Neural cell (in vitro differentiated cells): ENCODE measurements at regions not wholly inside any gene's neighbourhood (a gene's known extent, or its start where the extent isn't known, plus 50 kb on each side); places are given as distances from the start of the nearest gene placed in this dataset.

Experiments used
- H2AFZ ChIP-seq: fragments of 200-600, 300-800 bp; sonication (generic), shearing (Covaris generic); 2 replicates; pipeline ENCODE4 v1.6.0; 2014; ENCODE audit warnings: low read depth, mild to moderate bottlenecking, antibody characterized with exemption, low read length, moderate library complexity
- H3F3A ChIP-seq: fragments of 200-600 bp; shearing (Covaris generic); 2 replicates; pipeline ENCODE4 v1.6.1; 2016; ENCODE audit warnings: mild to moderate bottlenecking, moderate library complexity, mixed read lengths, antibody characterized with exemption, low read length; ENCODE audit not compliant: insufficient read depth, poor library complexity, severe bottlenecking
- H3K27ac ChIP-seq: fragments of 200-600, 300-800 bp; sonication (generic), shearing (Covaris generic); 2 replicates; pipeline ENCODE4 v1.5.1; 2014; ENCODE audit warnings: mild to moderate bottlenecking, low read length, moderate library complexity
- H3K27me3 ChIP-seq: fragments of 300-800, 200-600 bp; sonication (generic), shearing (Covaris generic); 2 replicates; pipeline ENCODE4 v1.6.0; 2014; ENCODE audit warnings: mild to moderate bottlenecking, low read depth, low read length, moderate library complexity; ENCODE audit not compliant: insufficient read depth
- H3K36me3 ChIP-seq: fragments of 300-800, 200-600 bp; sonication (generic), shearing (Covaris generic); 2 replicates; pipeline ENCODE4 v1.5.1; 2014; ENCODE audit warnings: mild to moderate bottlenecking, antibody characterized with exemption, low read length, moderate library complexity; ENCODE audit not compliant: insufficient read depth
- H3K4me2 ChIP-seq: fragments of 300-800, 200-600 bp; sonication (generic), shearing (Covaris generic); 2 replicates; pipeline ENCODE4 v1.6.0; 2014; ENCODE audit warnings: mild to moderate bottlenecking, low read length
- H3K4me3 ChIP-seq: fragments of 300-800, 200-600 bp; sonication (generic), shearing (Covaris generic); 2 replicates; pipeline ENCODE4 v1.5.1; 2014; ENCODE audit warnings: mild to moderate bottlenecking, low read length, moderate library complexity
- H3K79me2 ChIP-seq: fragments of 200-600 bp; shearing (Covaris generic); replicated peaks from 2 replicates; pipeline ENCODE4 v1.6.0; 2014; ENCODE audit warnings: mild to moderate bottlenecking, low read length, moderate library complexity; ENCODE audit not compliant: insufficient read depth
- H3K9ac ChIP-seq: fragments of 300-800, 200-600 bp; sonication (generic), shearing (Covaris generic); 2 replicates; pipeline ENCODE4 v1.6.1; 2016; ENCODE audit warnings: mild to moderate bottlenecking, low read length, mixed read lengths
- H3K9me2 ChIP-seq: fragments of 200-600 bp; shearing (Covaris generic); 2 replicates; pipeline ENCODE4 v1.6.1; 2016; ENCODE audit warnings: mild to moderate bottlenecking, low read length, mixed read lengths; ENCODE audit not compliant: insufficient read depth
- H3K9me3 ChIP-seq: fragments of 200-600, 300-800 bp; sonication (generic), shearing (Covaris generic); 2 replicates; pipeline ENCODE4 v1.6.1; 2016; ENCODE audit warnings: mild to moderate bottlenecking, mixed run types, low read length, moderate library complexity, mixed read lengths
- H4K20me1 ChIP-seq: fragments of 200-600 bp; shearing (Covaris generic); 2 replicates; pipeline ENCODE4 v1.6.1; 2016; ENCODE audit warnings: mild to moderate bottlenecking, mixed run types; ENCODE audit not compliant: insufficient read depth
- CTCF ChIP-seq: fragments of 450-650 bp; IDR thresholded peaks from 2 replicates; pipeline ENCODE4 v1.5.1; 2014; ENCODE audit warnings: antibody characterized with exemption, mild to moderate bottlenecking, moderate library complexity; ENCODE audit not compliant: poor library complexity, severe bottlenecking
- EP300 ChIP-seq: fragments of 450-650 bp; conservative IDR thresholded peaks from 2 replicates; pipeline ENCODE4 v1.6.1; 2014; ENCODE audit warnings: antibody characterized with exemption, mild to moderate bottlenecking, moderate library complexity; ENCODE audit not compliant: poor library complexity, severe bottlenecking
- EZH2 ChIP-seq: fragments of 200-600, 300-800 bp; shearing (Covaris generic), sonication (generic); IDR thresholded peaks from 2 replicates; pipeline ENCODE4 v1.6.1; 2014; ENCODE audit warnings: antibody characterized with exemption, low read length, borderline replicate concordance, mild to moderate bottlenecking; ENCODE audit not compliant: insufficient read depth, poor library complexity, severe bottlenecking
- MXI1 ChIP-seq: fragments of 450-650 bp; conservative IDR thresholded peaks from 2 replicates; pipeline ENCODE4 v1.6.1; 2014; ENCODE audit warnings: antibody characterized with exemption, mild to moderate bottlenecking; ENCODE audit not compliant: poor library complexity, severe bottlenecking
- POLR2AphosphoS5 ChIP-seq: IDR thresholded peaks from 2 replicates; pipeline ENCODE4 v1.6.1; 2012
- RAD21 ChIP-seq: fragments of 450-650 bp; conservative IDR thresholded peaks from 2 replicates; pipeline ENCODE4 v1.6.1; 2014; ENCODE audit warnings: antibody characterized with exemption, mild to moderate bottlenecking, moderate library complexity
- SMC3 ChIP-seq: fragments of 450-650 bp; conservative IDR thresholded peaks from 2 replicates; pipeline ENCODE4 v1.6.1; 2014; ENCODE audit warnings: antibody characterized with exemption, mild to moderate bottlenecking, moderate library complexity; ENCODE audit not compliant: poor library complexity
- TAF1 ChIP-seq: IDR thresholded peaks from 2 replicates; pipeline ENCODE4 v1.6.1; 2012; ENCODE audit warnings: low read depth
- TF ChIP-seq, protein P1 (sequence below): IDR thresholded peaks from 2 replicates; pipeline ENCODE4 v1.6.1; 2012; ENCODE audit warnings: borderline replicate concordance

DNA sequence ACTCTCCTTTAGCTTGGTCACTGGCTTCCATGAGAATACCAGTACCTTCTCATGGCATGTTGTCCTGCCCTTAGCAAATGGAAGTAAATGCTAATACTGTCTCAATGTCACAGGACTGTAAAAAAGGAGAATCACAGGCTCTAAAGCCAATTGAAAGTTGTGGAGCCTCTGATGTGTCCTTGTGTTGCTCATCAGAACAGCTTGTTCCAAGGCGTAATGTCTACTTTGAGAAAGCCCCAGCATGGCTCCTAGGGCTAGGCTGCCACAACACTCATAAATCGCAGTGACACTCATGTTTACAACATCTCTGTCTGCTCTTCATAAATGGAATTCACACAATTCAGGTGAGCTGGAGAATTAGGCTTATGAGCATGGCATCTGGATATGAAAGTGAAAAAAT, 94.9 kb downstream of the ACTL7B start:
- no peak overlapping the region for H3K4me3 ChIP-seq
- no peaks in the 10 kb centered on the region for H3K79me2 ChIP-seq
- H3K9me3 ChIP-seq, result no peaks in the 10 kb centered on the region
- H3K27me3 ChIP-seq, result no peaks in the 10 kb centered on the region
- no peak overlapping the region for H3K4me2 ChIP-seq
- H3F3A ChIP-seq, result no peaks in the 10 kb centered on the region
- no peaks in the 10 kb centered on the region for H3K36me3 ChIP-seq
- TF ChIP-seq EZH2 (no peak), RAD21 (no peak), CTCF (no peak), TAF1 (no peak), POLR2AphosphoS5 (no peak), MXI1 (no peak), EP300 (no peak), SMC3 (no peak)
- TF ChIP-seq, protein P1, sequence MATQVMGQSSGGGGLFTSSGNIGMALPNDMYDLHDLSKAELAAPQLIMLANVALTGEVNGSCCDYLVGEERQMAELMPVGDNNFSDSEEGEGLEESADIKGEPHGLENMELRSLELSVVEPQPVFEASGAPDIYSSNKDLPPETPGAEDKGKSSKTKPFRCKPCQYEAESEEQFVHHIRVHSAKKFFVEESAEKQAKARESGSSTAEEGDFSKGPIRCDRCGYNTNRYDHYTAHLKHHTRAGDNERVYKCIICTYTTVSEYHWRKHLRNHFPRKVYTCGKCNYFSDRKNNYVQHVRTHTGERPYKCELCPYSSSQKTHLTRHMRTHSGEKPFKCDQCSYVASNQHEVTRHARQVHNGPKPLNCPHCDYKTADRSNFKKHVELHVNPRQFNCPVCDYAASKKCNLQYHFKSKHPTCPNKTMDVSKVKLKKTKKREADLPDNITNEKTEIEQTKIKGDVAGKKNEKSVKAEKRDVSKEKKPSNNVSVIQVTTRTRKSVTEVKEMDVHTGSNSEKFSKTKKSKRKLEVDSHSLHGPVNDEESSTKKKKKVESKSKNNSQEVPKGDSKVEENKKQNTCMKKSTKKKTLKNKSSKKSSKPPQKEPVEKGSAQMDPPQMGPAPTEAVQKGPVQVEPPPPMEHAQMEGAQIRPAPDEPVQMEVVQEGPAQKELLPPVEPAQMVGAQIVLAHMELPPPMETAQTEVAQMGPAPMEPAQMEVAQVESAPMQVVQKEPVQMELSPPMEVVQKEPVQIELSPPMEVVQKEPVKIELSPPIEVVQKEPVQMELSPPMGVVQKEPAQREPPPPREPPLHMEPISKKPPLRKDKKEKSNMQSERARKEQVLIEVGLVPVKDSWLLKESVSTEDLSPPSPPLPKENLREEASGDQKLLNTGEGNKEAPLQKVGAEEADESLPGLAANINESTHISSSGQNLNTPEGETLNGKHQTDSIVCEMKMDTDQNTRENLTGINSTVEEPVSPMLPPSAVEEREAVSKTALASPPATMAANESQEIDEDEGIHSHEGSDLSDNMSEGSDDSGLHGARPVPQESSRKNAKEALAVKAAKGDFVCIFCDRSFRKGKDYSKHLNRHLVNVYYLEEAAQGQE, result no peak
- no peak overlapping the region for H3K27ac ChIP-seq
- no peaks in the 10 kb centered on the region for H3K9me2 ChIP-seq
- H3K9ac ChIP-seq, result no peak overlapping the region
- no peaks in the 10 kb centered on the region for H4K20me1 ChIP-seq
- no peak overlapping the region for H2AFZ ChIP-seq

- H3F3A ChIP-seq, result no peaks in the 10 kb centered on the region
- H3K79me2 ChIP-seq, result no peaks in the 10 kb centered on the region
- TF ChIP-seq TAF1 (no peak), EP300 (no peak), POLR2AphosphoS5 (no peak), EZH2 (no peak)
- TF ChIP-seq, protein P1, result no peak
- H3K9ac ChIP-seq, result no peak overlapping the region
- H2AFZ ChIP-seq, result no peak overlapping the region
- no peaks in the 10 kb centered on the region for H3K9me3 ChIP-seq
- H3K9me2 ChIP-seq, result no peaks in the 10 kb centered on the region
- H3K36me3 ChIP-seq, result no peaks in the 10 kb centered on the region
- no peak overlapping the region for H3K4me3 ChIP-seq
- no peak overlapping the region for H3K27ac ChIP-seq
- no peaks in the 10 kb centered on the region for H4K20me1 ChIP-seq
- H3K27me3 ChIP-seq, result no peaks in the 10 kb centered on the region
- H3K4me2 ChIP-seq, result no peak overlapping the region
These were observed 96.0 kb downstream of the ACTL7B start for GRCh38 chr9:108759835-108760234.
